ENCODE measurements at regions not wholly inside any gene's neighbourhood (a gene's known extent, or its start where the extent isn't known, plus 50 kb on each side); places are given as distances from the start of the nearest gene placed in this dataset.

DNA sequence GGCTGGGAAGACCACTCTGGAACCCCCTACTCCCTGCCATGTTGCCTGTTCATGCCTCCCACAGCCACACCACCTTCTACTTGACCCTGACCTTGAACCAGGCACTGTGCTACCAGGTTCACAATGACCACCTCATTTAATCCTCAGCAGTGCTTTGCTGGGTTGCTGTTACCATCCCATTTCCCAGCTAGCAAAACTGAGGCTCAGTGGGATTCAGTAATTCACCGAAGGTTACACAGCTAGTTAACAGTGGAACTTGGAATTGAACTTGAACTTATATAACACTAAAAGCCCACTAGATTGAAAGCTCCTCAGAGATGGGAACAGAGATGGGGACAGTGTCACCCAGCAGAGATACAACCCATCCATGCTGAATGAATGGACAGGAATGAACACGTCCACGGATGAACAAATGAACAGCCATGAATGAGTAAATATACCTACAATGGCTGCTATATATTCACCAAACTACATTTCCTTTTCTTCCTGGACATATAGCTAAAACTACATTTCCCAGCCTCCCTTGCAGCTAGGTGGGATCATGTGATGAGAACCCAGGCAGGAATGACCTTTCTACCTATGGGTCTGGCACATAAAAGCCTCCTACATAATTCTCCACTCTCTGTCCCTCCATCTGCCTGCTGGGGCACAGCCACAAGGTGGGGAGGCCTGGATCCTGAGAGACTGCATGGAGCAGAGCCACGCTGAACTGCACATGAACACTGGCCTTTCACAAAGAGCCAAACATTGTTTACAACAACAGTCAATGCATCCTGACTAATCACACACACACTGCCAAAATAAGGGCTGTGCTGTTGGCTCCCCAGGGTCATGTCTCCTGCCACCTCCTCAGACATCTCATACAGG, 94.8 kb downstream of the RMI2 start:
- DNase-seq (ENCODE audit: low read depth) = no peak

DNA sequence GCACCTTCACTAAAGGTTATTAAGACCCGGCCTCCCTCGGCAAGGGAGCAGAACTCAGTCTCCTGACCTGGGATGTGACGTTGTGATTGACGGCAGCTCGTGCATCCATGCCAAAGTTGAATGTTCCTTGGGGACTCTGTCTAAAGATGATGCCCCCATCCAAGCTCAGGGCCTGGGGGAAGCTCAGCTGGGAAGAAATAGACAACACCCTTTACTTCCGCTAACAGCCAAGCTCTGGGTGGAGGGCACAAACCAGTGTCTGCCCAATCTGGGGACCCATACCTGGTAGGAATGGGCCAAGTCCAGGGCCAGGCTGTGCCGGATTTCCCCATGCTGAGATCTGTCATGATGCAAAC, 95.4 kb downstream of the RMI2 start:
- no peak for DNase-seq (ENCODE audit: low read depth)

GRCh38 chr16:11445486-11445885, 100.2 kb downstream of the RMI2 start:
- no peak for DNase-seq (ENCODE audit: low read depth)

DNA sequence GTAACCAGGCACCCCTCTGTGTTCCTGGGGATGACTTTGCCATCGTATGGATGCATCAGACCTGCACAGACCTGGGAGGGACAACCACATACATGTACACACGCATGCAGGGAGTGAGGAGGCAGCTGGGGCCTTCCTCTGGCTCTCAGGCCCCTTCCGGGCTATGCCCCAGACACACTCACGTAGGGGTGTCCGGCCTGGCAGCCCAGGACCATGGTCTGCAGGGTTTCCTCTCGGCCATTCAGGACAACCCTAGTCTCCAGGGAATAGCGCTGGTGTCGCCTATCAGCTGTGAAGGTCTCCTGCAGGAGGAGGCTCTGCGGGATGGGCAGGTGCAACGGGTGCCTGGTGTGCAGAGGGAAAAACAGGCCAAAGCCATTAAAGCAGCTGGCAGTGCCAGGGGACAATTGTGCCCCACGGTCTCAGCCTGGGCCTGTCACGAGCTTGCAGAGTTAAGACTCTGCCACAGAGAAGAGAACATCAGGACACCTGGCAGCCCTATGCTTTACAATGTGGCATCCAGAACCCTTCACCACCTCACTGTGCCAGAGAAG, 101.4 kb downstream of the RMI2 start:
- DNase-seq (ENCODE audit: low read depth) = no peak

GRCh38 chr16:11447272-11447671, 102.0 kb downstream of the RMI2 start:
- no peak for DNase-seq (ENCODE audit: low read depth)

GRCh38 chr16:11447836-11448235, 102.6 kb downstream of the RMI2 start:
- DNase-seq (ENCODE audit: low read depth) = no peak

GRCh38 chr16:11448796-11449416, 103.6 kb downstream of the RMI2 start:
- no peak for DNase-seq (ENCODE audit: low read depth)

- no peak for DNase-seq (ENCODE audit: low read depth)
These were observed 104.5 kb downstream of the RMI2 start for GRCh38 chr16:11449716-11450115.

DNA sequence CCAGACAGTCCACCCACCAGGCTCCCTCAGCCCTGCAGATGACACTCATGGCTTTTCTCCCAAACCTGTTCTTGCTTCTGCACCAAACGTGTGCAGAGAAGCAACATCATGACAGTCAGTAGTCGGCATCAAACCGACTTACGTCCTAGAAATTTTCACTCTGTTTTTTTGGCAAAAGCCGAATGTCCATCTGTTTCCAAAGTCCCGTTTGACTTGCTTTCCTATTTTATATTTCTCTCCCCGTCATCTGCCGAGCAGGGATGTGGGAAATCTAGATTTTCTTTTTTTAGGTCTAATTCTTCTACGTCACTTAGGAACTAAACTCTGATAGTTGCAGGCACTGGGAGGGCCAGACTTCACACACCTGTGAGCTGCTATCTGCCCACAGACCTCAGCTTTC, 104.9 kb downstream of the RMI2 start:
- no peak for DNase-seq (ENCODE audit: low read depth)

- no peak for DNase-seq (ENCODE audit: low read depth)
These were observed 107.0 kb downstream of the RMI2 start for GRCh38 chr16:11452298-11452697.

DNA sequence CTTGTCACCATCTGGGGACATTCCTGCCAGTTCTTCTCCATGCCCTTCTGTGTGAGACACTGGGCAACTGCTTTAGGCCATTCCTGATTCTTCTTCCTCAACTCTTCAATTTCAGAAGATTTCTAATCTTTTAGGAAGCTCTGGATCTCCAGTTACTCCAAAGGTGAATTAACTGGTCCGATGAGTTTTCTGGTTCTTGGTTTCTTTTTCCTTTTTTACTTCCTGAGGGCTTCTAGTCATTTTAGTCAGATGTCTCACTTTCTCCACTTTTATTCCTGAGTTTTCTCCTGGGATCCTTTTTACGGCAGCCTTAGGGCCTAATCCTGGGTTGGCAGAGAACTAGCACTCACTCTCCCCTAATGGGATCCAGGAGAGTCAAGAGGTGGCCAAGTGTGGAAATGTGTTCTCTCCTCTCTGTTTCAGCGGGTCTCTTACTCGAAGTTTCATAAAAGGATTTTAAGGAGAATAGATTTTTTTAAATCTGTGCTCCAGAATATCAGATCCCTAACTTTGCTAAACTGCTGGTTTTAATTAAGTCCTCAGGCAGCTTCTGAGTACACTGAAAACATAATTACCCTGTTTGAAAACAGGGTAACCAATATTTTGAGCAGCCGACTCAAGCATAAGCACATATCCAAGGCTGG, 107.6 kb downstream of the RMI2 start:
- DNase-seq (ENCODE audit: low read depth) = no peak

DNA sequence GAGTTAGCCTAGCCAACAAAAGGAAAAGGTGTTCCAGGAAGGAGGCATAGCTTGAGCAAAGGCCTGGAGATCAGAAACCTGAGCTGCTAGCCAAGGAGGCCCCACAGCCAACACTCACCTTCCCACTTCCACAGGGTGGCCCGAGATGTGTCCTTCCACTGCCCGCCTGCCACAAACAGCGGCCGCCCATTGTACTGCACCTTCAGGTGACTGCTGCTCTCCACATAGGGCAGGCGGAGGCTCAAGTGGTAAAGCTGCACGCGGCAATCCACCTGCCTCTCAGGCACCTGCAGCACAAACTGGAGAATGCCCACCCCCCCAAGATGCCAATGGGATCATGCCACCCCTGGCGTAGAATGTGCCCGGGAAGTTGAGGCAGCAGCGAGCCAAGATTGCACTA, 111.5 kb downstream of the RMI2 start:
- no peak for DNase-seq (ENCODE audit: low read depth)

GRCh38 chr16:11459722-11460121, 114.5 kb downstream of the RMI2 start:
- no peak for DNase-seq (ENCODE audit: low read depth)

DNA sequence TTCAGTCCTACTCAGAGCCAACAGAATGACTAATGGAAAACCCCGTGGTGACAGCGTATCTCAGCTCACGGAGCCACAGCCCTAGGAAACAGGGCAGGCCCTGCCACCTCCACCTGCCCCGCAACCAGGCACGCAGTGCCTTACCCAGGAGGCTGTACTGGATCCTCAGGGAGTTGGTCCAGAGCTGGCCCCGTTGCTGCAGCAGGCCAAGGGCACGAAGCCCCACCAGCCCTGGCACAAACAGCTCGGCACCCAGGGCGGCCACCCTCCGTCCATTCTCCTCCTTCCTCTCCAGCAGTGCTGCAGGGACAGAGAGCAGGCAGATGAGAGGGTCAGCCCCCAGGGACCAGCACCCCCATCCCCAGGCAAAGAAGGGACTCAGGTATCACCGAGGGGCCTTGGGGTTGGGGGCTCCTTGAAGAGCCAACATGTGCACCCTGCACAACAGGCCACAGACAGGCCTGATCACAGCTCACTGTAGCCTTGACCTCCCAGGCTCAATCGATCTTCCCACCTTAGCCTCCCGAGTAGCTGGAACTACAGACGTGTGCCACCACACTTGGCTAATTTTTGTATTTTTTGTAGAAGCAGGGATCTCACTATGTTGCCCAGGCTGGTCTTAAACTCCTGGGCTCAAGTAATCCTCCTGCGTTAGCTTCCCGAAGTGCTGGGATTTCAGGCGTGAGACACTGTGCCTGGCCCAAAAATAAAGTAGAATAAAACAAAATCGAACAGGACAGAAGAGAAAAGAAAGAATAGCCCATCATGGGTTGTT, 115.7 kb downstream of the RMI2 start:
- DNase-seq (ENCODE audit: low read depth) = no peak

GRCh38 chr16:11461595-11461990, 116.3 kb downstream of the RMI2 start:
- no peak for DNase-seq (ENCODE audit: low read depth)

GRCh38 chr16:11462036-11462435, 116.8 kb downstream of the RMI2 start:
- DNase-seq (ENCODE audit: low read depth) = no peak

DNA sequence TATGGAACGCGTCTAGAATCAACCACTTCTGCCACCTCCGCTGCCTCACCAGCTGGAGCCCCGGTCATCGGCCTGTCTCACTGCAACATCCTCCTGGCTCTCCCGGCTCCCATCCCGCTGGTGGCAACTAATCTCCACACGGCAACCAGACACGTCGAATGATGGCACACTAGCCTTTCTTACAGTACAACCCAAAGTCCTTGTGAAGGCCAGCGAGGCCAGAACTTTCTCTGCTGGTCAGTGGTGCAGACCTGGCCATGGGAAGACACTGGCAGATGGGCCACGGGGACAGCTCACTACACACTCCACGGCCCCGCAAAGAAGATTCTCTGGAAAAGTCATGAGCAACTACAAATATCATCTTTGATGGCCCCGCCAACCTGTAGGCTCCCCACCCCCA, 117.6 kb downstream of the RMI2 start:
- no peak for DNase-seq (ENCODE audit: low read depth)

DNA sequence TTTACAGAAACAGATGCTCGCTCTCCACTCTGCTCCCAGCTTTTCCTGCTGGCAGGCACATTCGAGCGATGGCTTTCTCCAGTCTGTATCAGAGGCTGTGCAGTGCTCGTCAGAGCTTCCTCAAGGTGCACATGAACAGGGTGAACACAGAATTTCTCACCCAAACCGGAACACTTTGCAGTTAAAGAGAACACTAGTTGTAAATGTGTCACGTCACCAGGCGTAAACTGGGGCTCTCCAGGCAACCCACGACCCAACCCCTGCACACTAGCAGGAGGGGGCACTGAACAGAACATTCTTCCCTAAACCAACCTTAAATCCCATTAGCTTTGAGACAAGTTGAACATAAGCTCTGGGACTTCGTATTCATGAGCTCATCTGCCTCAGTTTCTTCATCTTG, 119.0 kb downstream of the RMI2 start:
- no peak for DNase-seq (ENCODE audit: low read depth)

GRCh38 chr16:11465675-11466074, 120.4 kb downstream of the RMI2 start:
- no peak for DNase-seq (ENCODE audit: low read depth)

DNA sequence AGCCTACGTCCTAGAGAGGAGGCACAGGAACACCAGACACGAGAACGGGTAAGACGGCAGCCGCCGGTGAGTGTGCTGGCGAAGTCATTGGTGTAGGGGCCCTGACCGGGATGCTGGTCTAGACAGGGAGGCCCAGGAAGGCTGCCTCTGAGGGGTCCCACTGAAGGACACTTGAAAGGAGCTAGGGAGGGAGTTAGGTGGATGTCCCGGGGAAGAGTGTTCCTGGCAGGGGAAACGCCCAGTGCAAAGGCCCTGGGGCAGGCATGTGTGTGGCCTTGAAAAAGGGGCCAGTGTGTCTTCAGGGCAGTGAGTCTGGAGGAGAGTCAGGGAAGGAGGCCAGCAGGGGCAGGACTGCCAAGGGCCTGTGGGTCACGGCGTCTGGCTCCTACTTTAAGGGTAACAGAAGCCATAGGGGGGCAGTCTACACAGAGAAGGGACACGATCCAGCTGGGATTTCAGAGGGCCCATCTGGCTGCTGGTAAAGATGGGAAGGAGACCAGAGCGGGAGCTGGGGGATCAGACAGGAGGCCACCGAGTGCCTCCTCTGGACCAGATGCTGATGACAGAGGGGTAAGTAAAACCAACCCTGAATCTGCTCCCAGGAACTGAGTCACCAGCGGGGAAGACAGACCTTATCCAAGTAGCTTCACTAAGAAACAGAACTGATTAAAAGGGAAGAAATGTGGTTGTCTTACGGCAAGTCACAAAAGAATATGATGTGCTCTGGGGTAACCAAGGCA, 115.9 kb downstream of the LITAF start:
- no peak for DNase-seq (ENCODE audit: low read depth)

DNA sequence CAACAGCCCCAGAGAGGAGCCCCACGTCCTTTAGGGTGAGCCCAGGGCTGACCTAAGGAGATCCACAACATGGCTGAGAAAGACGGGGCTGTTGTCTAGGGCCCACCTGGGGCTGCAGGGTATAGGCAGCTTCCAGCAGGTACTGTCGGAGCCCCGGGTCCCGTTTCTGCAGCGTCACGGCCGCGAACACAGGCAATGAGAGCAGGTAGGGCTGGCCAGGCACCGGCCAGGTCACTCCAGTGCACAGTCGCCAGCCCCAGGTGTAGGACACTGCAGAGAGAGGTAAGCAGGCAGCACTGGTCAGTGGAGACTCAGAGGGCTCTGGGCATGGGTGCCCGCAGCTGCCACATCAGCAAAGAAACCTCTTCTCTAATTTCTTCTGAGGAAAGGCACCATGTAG, 115.2 kb downstream of the LITAF start:
- no peak for DNase-seq (ENCODE audit: low read depth)
